CD14-positive monocyte (primary cell): ENCODE measurements at regions not wholly inside any gene's neighbourhood (a gene's known extent, or its start where the extent isn't known, plus 50 kb on each side); places are given as distances from the start of the nearest gene placed in this dataset.

Experiments
- DNase-seq, 3 donors: peaks; one replicate each; pipeline ENCODE4 v3.0.0-alpha.2; 2011 to 2022
- H2AFZ ChIP-seq: 2 replicates; pipeline ENCODE4 v1.6.0; 2012; ENCODE audit warnings: mild to moderate bottlenecking, low read depth, low read length, inconsistent platforms; ENCODE audit not compliant: insufficient read depth, poor library complexity, severe bottlenecking
- H3K27ac ChIP-seq, 2 donors: 1 replicate in 1 of 2; 2 replicates in 1 of 2; pipeline ENCODE4 v1.5.1; 2012 to 2013; ENCODE audit warnings: low read length in 2 of 2, control low read depth in 1 of 2, inconsistent platforms in 1 of 2, low read depth in 1 of 2, mild to moderate bottlenecking in 1 of 2
- H3K27me3 ChIP-seq, 2 donors: one replicate each; pipeline versions ENCODE4 v1.6.0 to v1.6.1; 2011 to 2013; ENCODE audit warnings: low read length in 2 of 2; ENCODE audit not compliant: control insufficient read depth in 2 of 2, insufficient read depth in 2 of 2
- H3K36me3 ChIP-seq, 2 donors: replicated peaks in 1 of 2; 1 replicate in 1 of 2; 2 replicates in 1 of 2; pipeline versions ENCODE4 v1.5.1 to v1.6.1; 2012 to 2013; ENCODE audit warnings: low read length in 2 of 2, control low read depth in 1 of 2, inconsistent platforms in 1 of 2, mild to moderate bottlenecking in 1 of 2; ENCODE audit not compliant: insufficient read depth in 2 of 2, control insufficient read depth in 1 of 2
- H3K4me1 ChIP-seq, 2 donors: 1 replicate in 1 of 2; 2 replicates in 1 of 2; pipeline versions ENCODE4 v1.5.1 to v1.6.1; 2012 to 2013; ENCODE audit warnings: low read length in 2 of 2, control low read depth in 1 of 2, inconsistent platforms in 1 of 2, mild to moderate bottlenecking in 1 of 2, moderate library complexity in 1 of 2; ENCODE audit not compliant: insufficient read depth in 2 of 2, control insufficient read depth in 1 of 2
- H3K4me2 ChIP-seq: replicated peaks from 2 replicates; pipeline ENCODE3; 2012; ENCODE audit warnings: low read length, moderate library complexity, mild to moderate bottlenecking; ENCODE audit not compliant: poor library complexity, severe bottlenecking; ENCODE audit errors: extremely low read depth
- H3K4me3 ChIP-seq, 3 experiments: fragments of 200-600 bp in 1 of 3; sonication (generic) in 1 of 3; replicated peaks in 1 of 3; 1 replicate in 2 of 3; 2 replicates in 1 of 3; pipeline ENCODE4 v1.5.1; 2011 to 2013; ENCODE audit warnings: low read length in 3 of 3, mild to moderate bottlenecking in 3 of 3, control low read depth in 2 of 3, low read depth in 2 of 3, inconsistent platforms in 1 of 3, moderate library complexity in 1 of 3
- H3K79me2 ChIP-seq: 2 replicates; pipeline ENCODE4 v1.6.0; 2012; ENCODE audit warnings: mild to moderate bottlenecking, control low read depth, inconsistent platforms, low read length, moderate library complexity; ENCODE audit not compliant: insufficient read depth
- H3K9ac ChIP-seq: 2 replicates; pipeline ENCODE4 v1.6.0; 2017; ENCODE audit warnings: low read length, mild to moderate bottlenecking; ENCODE audit not compliant: insufficient read depth, poor library complexity, severe bottlenecking
- H3K9me3 ChIP-seq, 2 donors: replicated peaks in 1 of 2; 1 replicate in 1 of 2; 2 replicates in 1 of 2; pipeline versions ENCODE4 v1.5.1 to v1.6.1; 2012 to 2013; ENCODE audit warnings: low read length in 2 of 2, control low read depth in 1 of 2; ENCODE audit not compliant: control insufficient read depth in 1 of 2, insufficient read depth in 1 of 2
- H4K20me1 ChIP-seq: 2 replicates; pipeline ENCODE4 v1.6.0; 2012; ENCODE audit warnings: mild to moderate bottlenecking, low read length, control low read depth, moderate library complexity; ENCODE audit not compliant: insufficient read depth
- H3K27ac Mint-ChIP-seq, 7 donors: one replicate each; pipeline ENCODE4 v1.8.0; 2020; ENCODE audit warnings: mild to moderate bottlenecking in 7 of 7, mixed read lengths in 7 of 7, moderate library complexity in 6 of 7, inconsistent platforms in 2 of 7
- H3K27me3 Mint-ChIP-seq, 3 donors: one replicate each; pipeline ENCODE4 v1.8.0; 2021 to 2022; ENCODE audit warnings: low read depth in 3 of 3, mild to moderate bottlenecking in 3 of 3, mixed read lengths in 3 of 3, moderate library complexity in 3 of 3, inconsistent platforms in 1 of 3
- H3K36me3 Mint-ChIP-seq, 2 donors: one replicate each; pipeline ENCODE4 v1.8.0; 2020; ENCODE audit warnings: mixed read lengths in 2 of 2, inconsistent platforms in 1 of 2, mild to moderate bottlenecking in 1 of 2
- H3K4me1 Mint-ChIP-seq: one replicate; pipeline ENCODE4 v1.8.0; 2020; ENCODE audit warnings: mild to moderate bottlenecking, mixed read lengths
- H3K4me3 Mint-ChIP-seq, 2 donors: one replicate each; pipeline ENCODE4 v1.8.0; 2020; ENCODE audit warnings: mild to moderate bottlenecking in 2 of 2, mixed read lengths in 2 of 2, moderate library complexity in 1 of 2
- H3K9me3 Mint-ChIP-seq, 7 donors: one replicate each; pipeline ENCODE4 v1.8.0; 2020 to 2022; ENCODE audit warnings: mixed read lengths in 7 of 7, mild to moderate bottlenecking in 6 of 7, moderate library complexity in 6 of 7, inconsistent platforms in 2 of 7
- CTCF ChIP-seq: fragments of 200-600 bp; IDR thresholded peaks from one replicate; pipeline ENCODE4 v1.8.0; 2022; ENCODE audit warnings: antibody characterized with exemption, mild to moderate bottlenecking
- WGBS: methylation state at CpG from one replicate; pipeline ENCODE4 v1.1.5; 2013; ENCODE audit warnings: missing lambda C conversion rate; ENCODE audit not compliant: insufficient coverage; 5-methylcytosine and 5-hydroxymethylcytosine counted together
- intact Hi-C, 2 donors: fragments of 100-400 bp; cut with micrococcal nuclease; formaldehyde crosslinking; loops; one replicate each; pipeline versions ENCODE4 v1.15.0 to v1.15.1; 2023

- no peak overlapping the region for H3K4me2 ChIP-seq
- Mint-ChIP-seq H3K4me1 (no peaks in the 10 kb centered on the region), H3K9me3 (peaks cover 0 to 9% (median 0%) of the 10 kb centered on the region in 7 donors), H3K36me3 (no peaks in the 10 kb centered on the region), H3K4me3 (no peak overlapping the region), H3K27ac (no peak overlapping the region), H3K27me3 (peaks cover 0 to 5% (median 5%) of the 10 kb centered on the region in 3 donors)
- no peak for DNase-seq
- no peak overlapping the region for H3K9ac ChIP-seq
- no peak overlapping the region for H3K4me3 ChIP-seq
- TF ChIP-seq CTCF = no peak
- no peaks in the 10 kb centered on the region for H4K20me1 ChIP-seq
- H3K9me3 ChIP-seq = no peaks in the 10 kb centered on the region
- H2AFZ ChIP-seq = no peak overlapping the region
- H3K27ac ChIP-seq = no peak overlapping the region
- no peaks in the 10 kb centered on the region for H3K79me2 ChIP-seq
- H3K27me3 ChIP-seq = no peaks in the 10 kb centered on the region
- H3K4me1 ChIP-seq = no peaks in the 10 kb centered on the region
- WGBS = 97% methylated on average over 5 of the region's 9 CpGs
- intact Hi-C loops = no loop called here
- no peaks in the 10 kb centered on the region for H3K36me3 ChIP-seq
These were observed 1267.3 kb downstream of the BRD1 start for GRCh38 chr22:48560389-48560751.

- intact Hi-C loops = no loop called here
- no peak for TF ChIP-seq CTCF
- Histone ChIP-seq H3K9ac (no peak overlapping the region), H3K4me2 (no peak overlapping the region), H4K20me1 (no peaks in the 10 kb centered on the region), H3K4me3 (no peak overlapping the region), H3K36me3 (no peaks in the 10 kb centered on the region), H3K9me3 (no peaks in the 10 kb centered on the region), H3K27ac (no peak overlapping the region), H3K79me2 (no peaks in the 10 kb centered on the region), H3K4me1 (no peaks in the 10 kb centered on the region), H2AFZ (no peak overlapping the region), H3K27me3 (no peaks in the 10 kb centered on the region)
- no peaks in the 10 kb centered on the region for H3K4me1 Mint-ChIP-seq
- no peak overlapping the region for H3K4me3 Mint-ChIP-seq
- H3K36me3 Mint-ChIP-seq = no peaks in the 10 kb centered on the region
- no peak overlapping the region for H3K27ac Mint-ChIP-seq
- peaks cover 0 to 9% (median 0%) of the 10 kb centered on the region in 7 donors for H3K9me3 Mint-ChIP-seq
- WGBS = 70% methylated on average over 28 of the region's 38 CpGs
- peaks cover 0 to 5% (median 5%) of the 10 kb centered on the region in 3 donors for H3K27me3 Mint-ChIP-seq
- no peak for DNase-seq
These were observed 1267.9 kb downstream of the BRD1 start for GRCh38 chr22:48559647-48560388.
